Upper lobe of right lung (tissue), 1 donor: ENCODE measurements at regions not wholly inside any gene's neighbourhood (a gene's known extent, or its start where the extent isn't known, plus 50 kb on each side); places are given as distances from the start of the nearest gene placed in this dataset.
"Not testable (repeated sequence)": the region's sequence is repeated elsewhere in the genome, so short reads cannot be mapped to it uniquely, and the experiment has no call there.

ENCODE experiments used
- ATAC-seq: fragments of 200-7000 bp; cut with Tn5 transposase; one replicate; pipeline ENCODE4 v1.9.1; 2020; ENCODE audit warnings: mild to moderate bottlenecking, moderate library complexity
- DNase-seq: peaks from one replicate; pipeline ENCODE4 v3.0.0-alpha.2; 2020
- H3K27ac ChIP-seq: fragments of 200-600 bp; one replicate; pipeline ENCODE4 v1.8.0; 2022
- H3K27me3 ChIP-seq: fragments of 200-600 bp; one replicate; pipeline ENCODE4 v1.8.0; 2022; ENCODE audit warnings: mild to moderate bottlenecking
- H3K36me3 ChIP-seq: fragments of 200-600 bp; one replicate; pipeline ENCODE4 v1.8.0; 2022
- H3K4me1 ChIP-seq: fragments of 200-600 bp; one replicate; pipeline ENCODE4 v1.8.0; 2022
- H3K4me3 ChIP-seq: fragments of 200-600 bp; one replicate; pipeline ENCODE4 v1.8.0; 2022; ENCODE audit warnings: mild to moderate bottlenecking
- H3K9me3 ChIP-seq: fragments of 200-600 bp; one replicate; pipeline ENCODE4 v1.8.0; 2022
- intact Hi-C: fragments of 100-400 bp; cut with DNase I; formaldehyde crosslinking; loops from one replicate; pipeline ENCODE4 v1.11.0; 2022
- TF ChIP-seq, protein P1 (sequence below): fragments of 200-600 bp; IDR thresholded peaks from one replicate; pipeline ENCODE4 v1.8.0; 2022; ENCODE audit warnings: antibody characterized with exemption
- donor health status: DM: no; HTN: yes; CAD: no; lungs with severe emphysema.

DNA sequence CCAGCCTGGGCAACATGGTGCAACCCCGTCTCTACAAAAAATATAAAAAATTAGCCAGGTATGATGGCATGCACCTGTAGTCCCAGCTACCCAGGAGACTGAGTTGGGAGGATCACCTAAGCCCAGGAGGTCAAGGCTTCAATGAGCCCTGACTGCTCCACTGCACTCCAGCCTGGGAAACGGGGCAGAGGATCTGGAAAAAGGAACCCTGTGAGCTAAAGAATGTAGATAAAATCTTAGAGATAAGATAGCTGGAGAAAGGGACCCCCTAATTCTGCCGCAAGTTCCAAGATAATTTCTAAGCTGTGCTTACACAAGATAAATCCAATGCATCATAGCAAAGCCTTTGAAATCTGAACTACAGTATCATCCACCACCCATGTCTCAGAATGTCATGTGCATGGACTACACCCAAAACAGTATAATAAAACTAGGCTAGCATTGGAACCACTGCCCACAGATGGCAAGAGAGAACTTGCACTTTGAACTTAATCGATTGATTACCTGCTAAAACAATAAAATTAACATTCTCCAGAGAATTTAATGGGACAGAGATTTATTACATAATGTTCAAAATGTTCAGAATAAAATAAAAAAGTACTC lies 99.9 kb downstream of the TRIM42 start:
- Histone ChIP-seq H3K4me1 (no peaks in the 10 kb centered on the region), H3K4me3 (no peak overlapping the region), H3K27me3 (no peaks in the 10 kb centered on the region), H3K9me3 (no peaks in the 10 kb centered on the region), H3K27ac (no peak overlapping the region), H3K36me3 (no peaks in the 10 kb centered on the region)
- intact Hi-C loops: no loop called here
- ATAC-seq (no peak), DNase-seq (no peak)
- TF ChIP-seq, protein P1, sequence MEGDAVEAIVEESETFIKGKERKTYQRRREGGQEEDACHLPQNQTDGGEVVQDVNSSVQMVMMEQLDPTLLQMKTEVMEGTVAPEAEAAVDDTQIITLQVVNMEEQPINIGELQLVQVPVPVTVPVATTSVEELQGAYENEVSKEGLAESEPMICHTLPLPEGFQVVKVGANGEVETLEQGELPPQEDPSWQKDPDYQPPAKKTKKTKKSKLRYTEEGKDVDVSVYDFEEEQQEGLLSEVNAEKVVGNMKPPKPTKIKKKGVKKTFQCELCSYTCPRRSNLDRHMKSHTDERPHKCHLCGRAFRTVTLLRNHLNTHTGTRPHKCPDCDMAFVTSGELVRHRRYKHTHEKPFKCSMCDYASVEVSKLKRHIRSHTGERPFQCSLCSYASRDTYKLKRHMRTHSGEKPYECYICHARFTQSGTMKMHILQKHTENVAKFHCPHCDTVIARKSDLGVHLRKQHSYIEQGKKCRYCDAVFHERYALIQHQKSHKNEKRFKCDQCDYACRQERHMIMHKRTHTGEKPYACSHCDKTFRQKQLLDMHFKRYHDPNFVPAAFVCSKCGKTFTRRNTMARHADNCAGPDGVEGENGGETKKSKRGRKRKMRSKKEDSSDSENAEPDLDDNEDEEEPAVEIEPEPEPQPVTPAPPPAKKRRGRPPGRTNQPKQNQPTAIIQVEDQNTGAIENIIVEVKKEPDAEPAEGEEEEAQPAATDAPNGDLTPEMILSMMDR: no peak

DNA sequence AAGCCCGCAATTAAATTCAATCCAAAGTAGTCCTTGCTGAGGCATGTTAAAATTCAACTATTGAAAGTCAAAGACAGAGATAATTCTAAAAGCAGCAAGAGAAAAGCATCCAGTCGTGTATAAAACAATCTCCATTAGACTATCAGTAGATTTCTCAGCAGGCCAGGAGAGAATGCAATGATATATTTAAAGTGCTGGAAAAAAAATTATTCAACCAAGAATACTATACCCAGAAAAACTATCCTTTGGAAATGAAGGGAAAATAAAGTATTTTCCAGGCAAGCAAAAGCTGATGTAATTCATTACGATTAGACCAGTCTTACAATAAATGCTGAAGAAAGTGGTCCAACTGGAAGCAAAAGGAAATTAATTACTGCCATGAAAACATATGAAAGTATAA lies 113.5 kb downstream of the TRIM42 start:
- Histone ChIP-seq H3K36me3 (no peaks in the 10 kb centered on the region), H3K9me3 (no peaks in the 10 kb centered on the region), H3K4me1 (no peaks in the 10 kb centered on the region), H3K27me3 (no peaks in the 10 kb centered on the region), H3K4me3 (no peak overlapping the region), H3K27ac (no peak overlapping the region)
- TF ChIP-seq, protein P1: no peak
- no peak for DNase-seq
- intact Hi-C loops: no loop called here
- no peak for ATAC-seq

DNA sequence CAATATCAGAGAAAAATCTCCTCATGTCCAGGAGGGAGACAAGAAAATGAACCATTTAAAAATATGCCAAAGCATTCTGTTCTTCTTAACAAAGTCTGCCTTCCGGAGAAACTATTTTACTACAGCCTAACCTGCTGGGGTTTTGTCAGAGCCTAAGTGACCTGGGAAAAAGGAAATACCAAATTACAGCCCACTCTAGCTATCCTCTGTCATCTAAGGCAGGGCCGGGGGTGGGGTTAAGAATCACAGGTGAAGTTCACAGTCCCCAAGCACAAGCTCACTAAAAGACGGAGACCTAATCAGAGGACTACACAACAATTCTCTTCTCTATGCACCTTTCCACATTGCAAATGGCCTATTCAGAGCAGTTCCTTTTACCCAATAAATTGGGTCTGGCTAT lies 116.6 kb downstream of the TRIM42 start:
- no peaks in the 10 kb centered on the region for H3K36me3 ChIP-seq
- TF ChIP-seq, protein P1: no peak
- DNase-seq: no peak
- peaks cover 5% of the 10 kb centered on the region for H3K9me3 ChIP-seq
- H3K4me1 ChIP-seq: no peaks in the 10 kb centered on the region
- H3K27me3 ChIP-seq: no peaks in the 10 kb centered on the region
- no peak overlapping the region for H3K4me3 ChIP-seq
- intact Hi-C loops: no loop called here
- H3K27ac ChIP-seq: no peak overlapping the region
- ATAC-seq: no peak

DNA sequence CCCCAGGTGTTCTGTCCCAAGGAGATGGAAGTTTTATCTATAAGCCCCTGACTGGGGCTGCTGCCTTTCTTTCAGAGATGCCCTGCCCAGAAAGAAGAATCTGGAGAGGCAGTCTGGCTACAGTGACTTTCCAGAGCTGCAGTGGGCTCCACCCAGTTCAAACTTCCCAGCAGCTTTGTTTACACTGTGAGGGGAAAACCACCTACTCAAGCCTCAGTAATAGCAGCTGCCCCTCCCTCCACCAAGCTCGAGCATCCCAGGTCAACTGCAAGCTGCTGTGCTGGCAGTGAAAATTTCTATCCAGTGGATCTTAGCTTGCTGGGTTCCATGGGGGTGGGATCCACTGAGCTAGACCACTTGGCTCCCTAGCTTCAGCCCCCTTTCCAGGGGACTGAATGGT lies 125.0 kb downstream of the TRIM42 start:
- H3K4me3 ChIP-seq, H3K27me3 ChIP-seq, H3K27ac ChIP-seq, intact Hi-C loops, H3K36me3 ChIP-seq, DNase-seq, ATAC-seq, H3K4me1 ChIP-seq, H3K9me3 ChIP-seq: not testable (repeated sequence)

DNA sequence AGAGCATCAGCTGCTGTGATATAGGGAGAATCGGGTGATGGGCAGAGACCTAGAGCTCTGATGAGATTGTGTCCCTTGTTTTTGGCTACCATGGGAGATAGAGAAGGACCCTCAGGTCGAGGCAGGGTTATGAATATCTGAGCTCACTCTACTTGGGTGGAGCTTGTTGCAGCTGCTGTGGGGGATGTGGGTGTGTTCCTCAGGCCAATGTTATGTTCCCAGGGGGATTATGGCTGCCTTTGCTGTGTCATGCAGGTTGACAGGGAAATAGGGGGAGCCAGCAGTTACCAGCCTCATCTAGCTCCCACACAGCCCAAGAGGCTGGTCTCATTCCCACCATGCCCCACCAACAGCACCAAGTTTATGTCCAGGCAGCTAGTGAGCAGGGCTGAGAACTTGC lies 131.5 kb downstream of the TRIM42 start:
- DNase-seq: no peak
- intact Hi-C loops: no loop called here
- Histone ChIP-seq H3K4me3 (no peak overlapping the region), H3K27ac (no peak overlapping the region), H3K4me1 (no peaks in the 10 kb centered on the region), H3K27me3 (no peaks in the 10 kb centered on the region), H3K36me3 (no peaks in the 10 kb centered on the region), H3K9me3 (no peaks in the 10 kb centered on the region)
- TF ChIP-seq, protein P1: no peak
- no peak for ATAC-seq

DNA sequence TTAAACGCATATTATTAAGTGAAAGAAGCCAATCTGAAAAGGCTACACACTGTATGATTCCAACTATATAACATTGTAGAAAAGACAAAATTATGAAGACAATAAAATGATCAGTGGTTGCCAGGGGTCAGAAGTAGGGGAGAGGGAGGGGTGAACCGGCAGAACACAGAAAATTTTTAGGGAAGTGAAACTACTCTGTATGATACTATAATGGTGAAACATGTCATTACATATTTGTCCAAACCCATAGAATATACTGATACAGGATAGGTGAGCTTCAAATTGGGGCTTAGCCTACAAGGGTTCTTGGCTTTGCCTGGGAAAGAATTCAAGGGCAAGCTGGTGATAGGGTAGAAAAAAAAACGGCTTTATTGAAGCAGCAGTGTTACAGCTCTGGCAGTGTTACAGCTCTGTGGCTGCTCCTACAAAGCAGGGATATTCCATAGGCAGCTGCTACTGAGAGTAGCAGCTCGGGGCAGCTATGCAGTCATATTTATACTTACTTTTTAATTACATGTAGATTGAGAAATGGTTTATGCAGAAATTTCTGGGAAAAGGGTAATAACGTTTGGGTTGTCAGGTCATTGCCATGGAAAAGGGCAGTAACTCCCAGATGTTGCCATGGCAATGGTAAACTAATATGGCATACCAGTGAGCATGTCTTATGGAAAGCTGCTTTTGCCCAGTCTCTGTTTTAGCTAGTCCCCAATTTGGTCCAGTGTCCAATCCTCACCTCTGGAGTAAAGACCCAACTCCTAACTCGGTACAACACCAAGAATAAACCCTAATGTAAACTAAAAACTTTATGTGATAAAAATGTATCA lies 125.1 kb upstream of the SLC25A36 start:
- H3K36me3 ChIP-seq: no peaks in the 10 kb centered on the region
- no peak overlapping the region for H3K4me3 ChIP-seq
- DNase-seq: no peak
- intact Hi-C loops: no loop called here
- H3K4me1 ChIP-seq: no peaks in the 10 kb centered on the region
- H3K9me3 ChIP-seq: no peaks in the 10 kb centered on the region
- H3K27ac ChIP-seq: no peak overlapping the region
- H3K27me3 ChIP-seq: no peaks in the 10 kb centered on the region
- TF ChIP-seq, protein P1: no peak
- ATAC-seq: no peak
